ENCODE measurements at regions not wholly inside any gene's neighbourhood (a gene's known extent, or its start where the extent isn't known, plus 50 kb on each side); places are given as distances from the start of the nearest gene placed in this dataset.

- no peak for ATAC-seq
- TF ChIP-seq ZNF8 (CRISPR knock-in tag; IDR thresholded peaks at IDR 0.05) (no peak), OSR1 (CRISPR knock-in tag; IDR thresholded peaks at IDR 0.05) (no peak), TSHZ2 (CRISPR knock-in tag; IDR thresholded peaks at IDR 0.05) (no peak), TCF4 (CRISPR knock-in tag; IDR thresholded peaks at IDR 0.05; ENCODE audit: borderline replicate concordance) (no peak), CREB5 (CRISPR knock-in tag; IDR thresholded peaks at IDR 0.05; ENCODE audit: low read depth) (no peak), PPARA (CRISPR knock-in tag; IDR thresholded peaks at IDR 0.05; ENCODE audit: borderline replicate concordance) (no peak), CSDC2 (CRISPR knock-in tag; IDR thresholded peaks at IDR 0.05) (no peak), CSRNP3 (CRISPR knock-in tag; IDR thresholded peaks at IDR 0.05) (no peak), ISL1 (CRISPR knock-in tag; IDR thresholded peaks at IDR 0.05) (no peak), RARB (CRISPR knock-in tag; IDR thresholded peaks at IDR 0.05) (no peak), ZC3H10 (CRISPR knock-in tag; IDR thresholded peaks at IDR 0.05) (no peak)
These were observed 159.2 kb downstream of the NSG2 start for GRCh38 chr5:174204535-174205313.

- no peak for ATAC-seq
- TF ChIP-seq CREB5 (CRISPR knock-in tag; IDR thresholded peaks at IDR 0.05; ENCODE audit: low read depth) (no peak), TOX (CRISPR knock-in tag; IDR thresholded peaks at IDR 0.05; ENCODE audit: borderline replicate concordance) (no peak), GLIS3 (CRISPR knock-in tag; IDR thresholded peaks at IDR 0.05) (no peak), ZC3H10 (CRISPR knock-in tag; IDR thresholded peaks at IDR 0.05) (no peak)
These were observed 160.4 kb downstream of the NSG2 start for GRCh38 chr5:174205939-174206338.

GRCh38 chr5:174210596-174211276, 165.2 kb downstream of the NSG2 start:
- ATAC-seq: no peak
- TF ChIP-seq ZNF8 (CRISPR knock-in tag; IDR thresholded peaks at IDR 0.05) (no peak), PPARA (CRISPR knock-in tag; IDR thresholded peaks at IDR 0.05; ENCODE audit: borderline replicate concordance) (no peak), TCF4 (CRISPR knock-in tag; IDR thresholded peaks at IDR 0.05; ENCODE audit: borderline replicate concordance) (no peak), SNAI2 (CRISPR knock-in tag; IDR thresholded peaks at IDR 0.05) (no peak), ZFP3 (CRISPR knock-in tag; IDR thresholded peaks at IDR 0.05) (no peak), POU6F1 (CRISPR knock-in tag; IDR thresholded peaks at IDR 0.05; ENCODE audit: borderline replicate concordance, low read depth) (no peak), RARB (CRISPR knock-in tag; IDR thresholded peaks at IDR 0.05) (no peak), TOX (CRISPR knock-in tag; IDR thresholded peaks at IDR 0.05; ENCODE audit: borderline replicate concordance) (no peak), GLIS3 (CRISPR knock-in tag; IDR thresholded peaks at IDR 0.05) (no peak), OSR1 (CRISPR knock-in tag; IDR thresholded peaks at IDR 0.05) (no peak), CSDC2 (CRISPR knock-in tag; IDR thresholded peaks at IDR 0.05) (no peak), CREB5 (CRISPR knock-in tag; IDR thresholded peaks at IDR 0.05; ENCODE audit: low read depth) (no peak), CSRNP3 (CRISPR knock-in tag; IDR thresholded peaks at IDR 0.05) (no peak)

All from SK-N-SH treated with all-trans-retinoic acid at 6 μM for 48 hours (cell line).